ENCODE measurements at regions not wholly inside any gene's neighbourhood (a gene's known extent, or its start where the extent isn't known, plus 50 kb on each side); places are given as distances from the start of the nearest gene placed in this dataset.
A peak's percentile ranks its signal among the peaks of the same experiment; 100 is the strongest.
"Not testable (repeated sequence)": the region's sequence is repeated elsewhere in the genome, so short reads cannot be mapped to it uniquely, and the experiment has no call there.

DNA sequence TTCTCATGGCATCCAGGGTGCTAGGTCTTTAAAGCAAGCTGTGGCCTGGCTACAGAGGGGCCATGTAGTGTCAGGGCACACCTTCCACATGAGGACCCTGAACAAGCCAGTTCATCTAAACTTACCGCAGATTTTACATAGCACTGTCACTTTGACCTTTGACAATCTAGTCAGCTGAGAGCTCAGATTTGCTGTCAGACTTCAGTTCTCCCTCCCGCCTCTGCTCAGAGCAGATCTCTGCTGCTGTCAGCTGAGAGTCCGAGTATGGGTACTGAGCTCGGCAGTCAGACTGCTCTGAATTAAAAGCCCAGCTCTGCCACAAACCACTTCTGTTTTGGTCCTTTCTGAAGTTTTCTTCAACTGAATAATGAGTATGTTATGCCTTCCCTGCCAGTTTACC lies 507.1 kb downstream of the SOX6 start:
- H3K36me3 ChIP-seq (ENCODE audit: insufficient read depth, low read length), result no peaks in the 10 kb centered on the region
- no peak overlapping the region for H2AFZ ChIP-seq (ENCODE audit: low read length)
- H3K4me2 ChIP-seq (ENCODE audit: low read depth, low read length, poor library complexity, severe bottlenecking), result no peak overlapping the region
- H3K9me3 ChIP-seq (ENCODE audit: insufficient read depth, low read depth, low read length), result no peaks in the 10 kb centered on the region
- H3K4me3 ChIP-seq (ENCODE audit: low read length, poor library complexity, severe bottlenecking), result no peak overlapping the region
- no peaks in the 10 kb centered on the region for H3K9me2 ChIP-seq (replicated peaks; ENCODE audit: low read depth, low read length)
- H3K9ac ChIP-seq (ENCODE audit: low read depth, low read length, poor library complexity, severe bottlenecking), result no peak overlapping the region
- TF ChIP-seq, protein P1, sequence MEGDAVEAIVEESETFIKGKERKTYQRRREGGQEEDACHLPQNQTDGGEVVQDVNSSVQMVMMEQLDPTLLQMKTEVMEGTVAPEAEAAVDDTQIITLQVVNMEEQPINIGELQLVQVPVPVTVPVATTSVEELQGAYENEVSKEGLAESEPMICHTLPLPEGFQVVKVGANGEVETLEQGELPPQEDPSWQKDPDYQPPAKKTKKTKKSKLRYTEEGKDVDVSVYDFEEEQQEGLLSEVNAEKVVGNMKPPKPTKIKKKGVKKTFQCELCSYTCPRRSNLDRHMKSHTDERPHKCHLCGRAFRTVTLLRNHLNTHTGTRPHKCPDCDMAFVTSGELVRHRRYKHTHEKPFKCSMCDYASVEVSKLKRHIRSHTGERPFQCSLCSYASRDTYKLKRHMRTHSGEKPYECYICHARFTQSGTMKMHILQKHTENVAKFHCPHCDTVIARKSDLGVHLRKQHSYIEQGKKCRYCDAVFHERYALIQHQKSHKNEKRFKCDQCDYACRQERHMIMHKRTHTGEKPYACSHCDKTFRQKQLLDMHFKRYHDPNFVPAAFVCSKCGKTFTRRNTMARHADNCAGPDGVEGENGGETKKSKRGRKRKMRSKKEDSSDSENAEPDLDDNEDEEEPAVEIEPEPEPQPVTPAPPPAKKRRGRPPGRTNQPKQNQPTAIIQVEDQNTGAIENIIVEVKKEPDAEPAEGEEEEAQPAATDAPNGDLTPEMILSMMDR (conservative IDR thresholded peaks at IDR 0.05; ENCODE audit: low read length), result no peak
- no peak for TF ChIP-seq EZH2phosphoT487 (IDR thresholded peaks at IDR 0.05; ENCODE audit: borderline replicate concordance)
- H3K79me2 ChIP-seq (ENCODE audit: insufficient read depth, low read length), result no peaks in the 10 kb centered on the region
- no peaks in the 10 kb centered on the region for H3K27me3 ChIP-seq (ENCODE audit: insufficient read depth, low read length, poor library complexity, severe bottlenecking)
- H3K4me1 ChIP-seq (ENCODE audit: insufficient read depth, low read length, poor library complexity, severe bottlenecking), result no peaks in the 10 kb centered on the region
- no peaks in the 10 kb centered on the region for H3F3A ChIP-seq (ENCODE audit: low read depth)
- no peaks in the 10 kb centered on the region for H4K20me1 ChIP-seq (ENCODE audit: insufficient read depth, low read length, poor library complexity, severe bottlenecking)

DNA sequence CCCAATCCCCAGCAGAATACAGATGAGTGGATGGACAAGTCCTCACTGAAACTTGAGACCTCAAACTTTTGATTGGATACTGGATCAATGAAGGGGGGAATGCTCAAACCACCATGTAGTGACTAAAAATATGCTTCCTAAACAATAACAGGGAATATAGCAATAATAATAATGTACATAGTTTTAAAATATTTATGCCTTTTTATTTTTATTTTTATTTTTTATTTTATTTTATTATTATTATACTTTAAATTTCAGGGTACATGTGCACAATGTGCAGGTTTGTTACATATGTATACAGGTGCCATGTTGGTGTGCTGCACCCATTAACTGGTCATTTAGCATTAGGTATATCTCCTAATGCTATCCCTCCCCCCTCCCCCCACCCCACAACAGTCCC lies 506.0 kb downstream of the SOX6 start:
- not testable (repeated sequence) for H3F3A ChIP-seq (ENCODE audit: low read depth); H3K9me3 ChIP-seq (ENCODE audit: insufficient read depth, low read depth, low read length); H4K20me1 ChIP-seq (ENCODE audit: insufficient read depth, low read length, poor library complexity, severe bottlenecking); H2AFZ ChIP-seq (ENCODE audit: low read length); H3K4me3 ChIP-seq (ENCODE audit: low read length, poor library complexity, severe bottlenecking); H3K4me2 ChIP-seq (ENCODE audit: low read depth, low read length, poor library complexity, severe bottlenecking); H3K9me2 ChIP-seq (replicated peaks; ENCODE audit: low read depth, low read length); H3K4me1 ChIP-seq (ENCODE audit: insufficient read depth, low read length, poor library complexity, severe bottlenecking); H3K36me3 ChIP-seq (ENCODE audit: insufficient read depth, low read length); H3K9ac ChIP-seq (ENCODE audit: low read depth, low read length, poor library complexity, severe bottlenecking); H3K27me3 ChIP-seq (ENCODE audit: insufficient read depth, low read length, poor library complexity, severe bottlenecking); H3K79me2 ChIP-seq (ENCODE audit: insufficient read depth, low read length)

DNA sequence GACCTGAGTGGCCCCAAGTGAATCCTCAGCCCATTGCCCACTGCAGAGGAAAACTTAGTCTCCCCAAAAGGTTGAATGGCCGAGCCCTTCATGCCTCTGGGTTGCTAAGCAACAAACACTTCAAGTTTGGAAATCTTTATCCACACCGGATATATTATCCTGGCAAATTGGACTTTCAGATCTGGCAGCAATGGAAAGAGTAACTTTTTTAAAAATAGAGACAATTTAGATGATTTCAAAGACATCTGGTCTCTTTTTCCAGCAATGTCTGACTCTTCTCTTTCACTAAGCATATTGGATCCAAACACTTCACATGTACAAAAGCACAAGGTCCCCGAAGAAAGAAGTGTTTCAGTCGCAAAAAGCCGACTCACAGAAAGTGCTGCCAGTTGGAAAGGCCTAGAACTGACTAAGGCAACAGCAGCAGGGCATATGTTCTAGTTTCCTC lies 505.3 kb downstream of the SOX6 start:
- no peaks in the 10 kb centered on the region for H3K9me2 ChIP-seq (replicated peaks; ENCODE audit: low read depth, low read length)
- no peaks in the 10 kb centered on the region for H3K27me3 ChIP-seq (ENCODE audit: insufficient read depth, low read length, poor library complexity, severe bottlenecking)
- no peak overlapping the region for H3K9ac ChIP-seq (ENCODE audit: low read depth, low read length, poor library complexity, severe bottlenecking)
- H3K4me3 ChIP-seq (ENCODE audit: low read length, poor library complexity, severe bottlenecking), result no peak overlapping the region
- TF ChIP-seq, protein P1 (conservative IDR thresholded peaks at IDR 0.05; ENCODE audit: low read length), result no peak
- no peak for TF ChIP-seq EZH2phosphoT487 (IDR thresholded peaks at IDR 0.05; ENCODE audit: borderline replicate concordance)
- no peaks in the 10 kb centered on the region for H4K20me1 ChIP-seq (ENCODE audit: insufficient read depth, low read length, poor library complexity, severe bottlenecking)
- no peaks in the 10 kb centered on the region for H3K79me2 ChIP-seq (ENCODE audit: insufficient read depth, low read length)
- no peaks in the 10 kb centered on the region for H3K36me3 ChIP-seq (ENCODE audit: insufficient read depth, low read length)
- no peaks in the 10 kb centered on the region for H3K4me1 ChIP-seq (ENCODE audit: insufficient read depth, low read length, poor library complexity, severe bottlenecking)
- no peak overlapping the region for H2AFZ ChIP-seq (ENCODE audit: low read length)
- no peak overlapping the region for H3K4me2 ChIP-seq (ENCODE audit: low read depth, low read length, poor library complexity, severe bottlenecking)
- no peaks in the 10 kb centered on the region for H3K9me3 ChIP-seq (ENCODE audit: insufficient read depth, low read depth, low read length)
- H3F3A ChIP-seq (ENCODE audit: low read depth), result no peaks in the 10 kb centered on the region

DNA sequence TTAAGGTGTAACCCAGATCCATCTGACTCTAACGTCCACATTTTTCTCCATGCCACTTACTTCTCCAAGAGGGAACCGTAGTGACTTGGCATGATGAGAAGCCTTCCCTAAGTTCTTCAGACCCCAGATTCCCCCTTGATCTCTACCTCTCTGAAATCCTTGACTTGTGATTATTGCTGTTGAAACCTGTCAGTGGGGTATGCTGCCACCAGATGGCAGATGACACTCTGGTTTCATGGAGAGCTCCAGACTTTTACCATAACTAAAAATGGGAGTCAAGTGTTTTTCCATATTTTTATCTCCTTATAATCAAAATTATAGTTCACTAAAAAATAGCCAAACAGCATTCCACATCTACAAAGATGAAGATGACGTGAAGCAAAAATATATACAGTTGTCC lies 504.2 kb downstream of the SOX6 start:
- H3K27me3 ChIP-seq (ENCODE audit: insufficient read depth, low read length, poor library complexity, severe bottlenecking), result no peaks in the 10 kb centered on the region
- no peaks in the 10 kb centered on the region for H3K79me2 ChIP-seq (ENCODE audit: insufficient read depth, low read length)
- no peak overlapping the region; the same call in 1 of the 2 replicates for H2AFZ ChIP-seq (ENCODE audit: low read length)
- H3K9me2 ChIP-seq (replicated peaks; ENCODE audit: low read depth, low read length), result no peaks in the 10 kb centered on the region
- H3K4me1 ChIP-seq (ENCODE audit: insufficient read depth, low read length, poor library complexity, severe bottlenecking), result no peaks in the 10 kb centered on the region
- no peaks in the 10 kb centered on the region for H3K36me3 ChIP-seq (ENCODE audit: insufficient read depth, low read length)
- H3F3A ChIP-seq (ENCODE audit: low read depth), result no peaks in the 10 kb centered on the region
- no peak overlapping the region for H3K9ac ChIP-seq (ENCODE audit: low read depth, low read length, poor library complexity, severe bottlenecking)
- TF ChIP-seq, protein P1 (conservative IDR thresholded peaks at IDR 0.05; ENCODE audit: low read length), result peak; percentile 76
- no peak for TF ChIP-seq EZH2phosphoT487 (IDR thresholded peaks at IDR 0.05; ENCODE audit: borderline replicate concordance)
- no peaks in the 10 kb centered on the region for H4K20me1 ChIP-seq (ENCODE audit: insufficient read depth, low read length, poor library complexity, severe bottlenecking)
- no peak overlapping the region for H3K4me3 ChIP-seq (ENCODE audit: low read length, poor library complexity, severe bottlenecking)
- no peak overlapping the region for H3K4me2 ChIP-seq (ENCODE audit: low read depth, low read length, poor library complexity, severe bottlenecking)
- H3K9me3 ChIP-seq (ENCODE audit: insufficient read depth, low read depth, low read length), result no peaks in the 10 kb centered on the region
